ENCODE measurements at regions not wholly inside any gene's neighbourhood (a gene's known extent, or its start where the extent isn't known, plus 50 kb on each side); places are given as distances from the start of the nearest gene placed in this dataset.
"Not testable (repeated sequence)": the region's sequence is repeated elsewhere in the genome, so short reads cannot be mapped to it uniquely, and the experiment has no call there.

- no peak overlapping the region for H3K27ac ChIP-seq
- TF ChIP-seq, protein P1, sequence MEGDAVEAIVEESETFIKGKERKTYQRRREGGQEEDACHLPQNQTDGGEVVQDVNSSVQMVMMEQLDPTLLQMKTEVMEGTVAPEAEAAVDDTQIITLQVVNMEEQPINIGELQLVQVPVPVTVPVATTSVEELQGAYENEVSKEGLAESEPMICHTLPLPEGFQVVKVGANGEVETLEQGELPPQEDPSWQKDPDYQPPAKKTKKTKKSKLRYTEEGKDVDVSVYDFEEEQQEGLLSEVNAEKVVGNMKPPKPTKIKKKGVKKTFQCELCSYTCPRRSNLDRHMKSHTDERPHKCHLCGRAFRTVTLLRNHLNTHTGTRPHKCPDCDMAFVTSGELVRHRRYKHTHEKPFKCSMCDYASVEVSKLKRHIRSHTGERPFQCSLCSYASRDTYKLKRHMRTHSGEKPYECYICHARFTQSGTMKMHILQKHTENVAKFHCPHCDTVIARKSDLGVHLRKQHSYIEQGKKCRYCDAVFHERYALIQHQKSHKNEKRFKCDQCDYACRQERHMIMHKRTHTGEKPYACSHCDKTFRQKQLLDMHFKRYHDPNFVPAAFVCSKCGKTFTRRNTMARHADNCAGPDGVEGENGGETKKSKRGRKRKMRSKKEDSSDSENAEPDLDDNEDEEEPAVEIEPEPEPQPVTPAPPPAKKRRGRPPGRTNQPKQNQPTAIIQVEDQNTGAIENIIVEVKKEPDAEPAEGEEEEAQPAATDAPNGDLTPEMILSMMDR (conservative IDR thresholded peaks at IDR 0.05; ENCODE audit: low read depth) = no peak
- no peak for DNase-seq (ENCODE audit: low spot score)
- CTCF ChIA-PET = interaction anchor here (1.2 kb wide), 1 partner anchor 10 kb away, joined by 7 read pairs; no protein-coding TSS in a partner anchor
- POLR2A ChIA-PET (ENCODE audit: low non-redundant PET) = no interaction called here
Measured at GRCh38 chr7:81460250-81461045, 309.4 kb downstream of the HGF start.

DNA sequence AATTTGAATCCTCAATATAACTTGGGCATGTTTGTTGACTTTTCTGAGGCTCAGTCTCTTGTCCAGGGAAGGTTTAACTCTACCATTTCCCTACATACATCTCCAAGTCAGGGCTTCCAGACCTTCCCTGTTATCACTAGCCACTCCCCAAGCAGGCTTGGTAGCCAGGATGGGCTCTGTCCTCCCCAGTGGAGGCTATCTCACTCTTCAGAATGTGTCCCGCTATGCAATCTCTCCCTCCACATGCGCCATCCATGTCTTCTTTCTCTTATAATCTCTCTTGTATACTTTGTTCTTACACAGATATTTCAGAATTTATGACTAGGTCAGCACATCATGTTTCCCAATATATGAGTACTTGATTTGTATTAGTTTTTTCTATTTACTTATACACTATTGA, 310.4 kb downstream of the HGF start:
- POLR2A ChIA-PET (ENCODE audit: low non-redundant PET) = no interaction called here
- no peak for DNase-seq (ENCODE audit: low spot score)
- CTCF ChIA-PET = interaction anchor here (0.6 kb wide), 1 partner anchor 1014 kb away, joined by 3 read pairs; no protein-coding TSS in a partner anchor
- TF ChIP-seq, protein P1 (conservative IDR thresholded peaks at IDR 0.05; ENCODE audit: low read depth) = no peak
- H3K27ac ChIP-seq = no peak overlapping the region

GRCh38 chr7:81457852-81458522, 311.9 kb downstream of the HGF start:
- no peak overlapping the region for H3K27ac ChIP-seq
- TF ChIP-seq, protein P1 (conservative IDR thresholded peaks at IDR 0.05; ENCODE audit: low read depth) = peak; percentile 71
- ChIA-PET CTCF (interaction anchor here (0.6 to 2.6 kb wide), 11 partner anchors 13 to 1457 kb away, joined by 3 to 11 read pairs (median 3); no protein-coding TSS in a partner anchor), POLR2A (ENCODE audit: low non-redundant PET) (no interaction called here)
- peak; percentile 27 for DNase-seq (ENCODE audit: low spot score)

DNA sequence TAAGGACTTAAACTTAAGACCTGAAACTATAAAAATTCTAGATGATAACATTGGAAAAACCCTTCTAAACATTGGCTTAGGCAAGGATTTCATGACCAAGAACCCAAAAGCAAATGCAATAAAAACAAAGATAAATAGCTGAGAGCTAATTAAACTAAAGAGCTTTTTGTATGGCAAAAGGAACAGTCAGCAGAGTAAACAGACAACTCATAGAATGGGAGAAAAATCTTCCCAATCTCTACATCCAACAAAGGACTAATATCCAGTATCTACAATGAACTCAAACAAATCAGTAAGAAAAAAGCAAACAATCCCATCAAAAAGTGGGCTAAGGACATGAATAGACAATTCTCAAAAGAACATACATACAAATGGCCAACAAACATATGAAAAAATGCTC, 316.1 kb downstream of the HGF start:
- DNase-seq (ENCODE audit: low spot score); H3K27ac ChIP-seq; CTCF ChIA-PET; POLR2A ChIA-PET (ENCODE audit: low non-redundant PET): not testable (repeated sequence)

GRCh38 chr7:81449105-81449504, 320.7 kb downstream of the HGF start:
- POLR2A ChIA-PET (ENCODE audit: low non-redundant PET) = no interaction called here
- TF ChIP-seq, protein P1 (conservative IDR thresholded peaks at IDR 0.05; ENCODE audit: low read depth) = no peak
- H3K27ac ChIP-seq = no peak overlapping the region
- CTCF ChIA-PET = no interaction called here
- no peak for DNase-seq (ENCODE audit: low spot score)

DNA sequence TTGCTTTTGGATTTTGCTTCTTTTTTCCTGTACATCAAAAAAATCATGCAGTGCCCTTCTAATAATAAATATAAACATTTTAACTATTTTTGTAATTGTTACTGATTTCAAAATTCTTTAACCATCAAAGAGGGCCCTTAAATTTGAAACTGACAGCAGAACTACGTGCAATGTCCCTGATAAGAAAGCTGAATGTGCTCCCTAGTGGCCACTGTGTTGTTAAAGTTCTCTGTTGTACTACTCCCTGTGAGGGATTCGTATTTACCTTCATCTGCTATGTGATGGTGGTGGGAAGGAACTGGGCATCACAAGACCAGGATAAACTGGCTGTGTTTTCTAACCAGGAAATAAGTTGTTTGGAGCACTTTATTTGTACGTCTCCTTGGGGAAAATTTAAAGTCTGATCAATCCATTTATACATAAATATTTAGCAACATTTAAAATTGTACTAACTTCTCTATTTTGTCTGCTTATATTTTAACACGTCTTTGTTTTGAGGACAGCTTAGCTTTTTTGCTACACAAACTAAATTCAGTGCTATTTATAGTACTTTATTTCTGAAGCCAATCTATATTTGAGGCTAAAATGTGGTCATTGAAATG, 322.4 kb downstream of the HGF start:
- ChIA-PET CTCF (interaction anchor here (0.7 kb wide), 1 partner anchor 741 kb away, joined by 3 read pairs; no protein-coding TSS in a partner anchor), POLR2A (ENCODE audit: low non-redundant PET) (no interaction called here)
- H3K27ac ChIP-seq = no peak overlapping the region
- DNase-seq (ENCODE audit: low spot score) = peak; percentile 41
- TF ChIP-seq, protein P1 (conservative IDR thresholded peaks at IDR 0.05; ENCODE audit: low read depth) = peak; percentile 72
